KMS-11 (cell line): ENCODE measurements at regions not wholly inside any gene's neighbourhood (a gene's known extent, or its start where the extent isn't known, plus 50 kb on each side); places are given as distances from the start of the nearest gene placed in this dataset.

Experiments
- H2AFZ ChIP-seq: fragments of 200-600 bp; sonication (generic); 2 replicates; pipeline ENCODE4 v1.6.1; 2016; ENCODE audit warnings: antibody characterized with exemption, mixed run types, low read depth
- H3K27ac ChIP-seq: fragments of 200-600 bp; sonication (generic); 2 replicates; pipeline ENCODE4 v1.6.1; 2016; ENCODE audit warnings: mild to moderate bottlenecking, mixed run types
- H3K27me3 ChIP-seq: fragments of 200-600 bp; sonication (generic); 2 replicates; pipeline ENCODE4 v1.6.1; 2017; ENCODE audit warnings: mild to moderate bottlenecking, low read depth, mixed run types, moderate library complexity; ENCODE audit not compliant: insufficient read depth
- H3K36me3 ChIP-seq: fragments of 200-600 bp; sonication (generic); 2 replicates; pipeline ENCODE4 v1.6.1; 2017; ENCODE audit warnings: mild to moderate bottlenecking, mixed run types; ENCODE audit not compliant: insufficient read depth
- H3K4me1 ChIP-seq: fragments of 200-600 bp; sonication (generic); 2 replicates; pipeline ENCODE4 v1.6.1; 2016; ENCODE audit warnings: mild to moderate bottlenecking, low read depth, mixed run types; ENCODE audit not compliant: poor library complexity, severe bottlenecking
- H3K4me2 ChIP-seq: fragments of 200-600 bp; sonication (generic); 2 replicates; pipeline ENCODE4 v1.7.0; 2016; ENCODE audit warnings: mild to moderate bottlenecking, mixed run types
- H3K4me3 ChIP-seq: fragments of 200-600 bp; sonication (generic); IDR thresholded peaks from 2 replicates; pipeline ENCODE4 v1.6.1; 2017; ENCODE audit warnings: low read depth, low read length, mixed read lengths; ENCODE audit not compliant: insufficient read depth
- H3K79me2 ChIP-seq: fragments of 200-600 bp; sonication (generic); 2 replicates; pipeline ENCODE4 v1.6.1; 2016; ENCODE audit warnings: low read depth, mixed run types; ENCODE audit not compliant: insufficient read depth
- H3K9ac ChIP-seq: fragments of 200-600 bp; sonication (generic); 2 replicates; pipeline ENCODE4 v1.6.1; 2016; ENCODE audit warnings: mild to moderate bottlenecking, mixed run types
- H4K20me1 ChIP-seq: fragments of 200-600 bp; sonication (generic); 2 replicates; pipeline ENCODE4 v1.6.1; 2016; ENCODE audit warnings: mild to moderate bottlenecking, mixed run types; ENCODE audit not compliant: insufficient read depth
- CTCF ChIP-seq: fragments of 200-600 bp; sonication (generic); conservative IDR thresholded peaks from 2 replicates; pipeline ENCODE4 v1.6.1; 2017; ENCODE audit warnings: low read depth, mild to moderate bottlenecking, antibody characterized with exemption, low read length, moderate library complexity, mixed read lengths

DNA sequence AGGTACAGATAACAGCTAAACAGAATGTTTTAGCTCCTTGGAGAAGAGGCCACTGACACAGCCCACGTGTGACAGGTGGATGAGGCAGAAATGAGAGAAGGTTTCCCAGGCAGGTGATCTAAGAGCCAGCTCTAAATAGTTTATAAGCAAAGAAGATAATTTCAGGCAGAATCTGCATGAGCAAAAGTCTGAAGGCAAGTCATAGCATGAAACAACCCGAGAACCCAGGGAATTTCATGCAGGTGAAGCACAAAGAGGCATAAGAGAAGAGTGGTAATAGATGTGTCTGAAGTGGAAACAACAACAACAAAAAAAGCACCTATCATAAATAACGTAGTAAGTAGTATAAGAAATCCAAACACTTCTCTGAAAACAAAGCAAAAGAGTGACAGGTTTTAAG lies 275.8 kb upstream of the CPEB2 start:
- peak overlapping the region; percentile 11; the same call in 1 of the 2 replicates for H3K4me2 ChIP-seq
- H3K27me3 ChIP-seq: no peaks in the 10 kb centered on the region
- H3K4me1 ChIP-seq: peaks cover 15% of the 10 kb centered on the region
- peak overlapping the region; percentile 2; the same call in 1 of the 2 replicates for H3K9ac ChIP-seq
- peak overlapping the region; percentile 62; the same call in 1 of the 2 replicates for H3K27ac ChIP-seq
- no peaks in the 10 kb centered on the region for H4K20me1 ChIP-seq
- H3K36me3 ChIP-seq: no peaks in the 10 kb centered on the region
- H2AFZ ChIP-seq: peak overlapping the region; percentile 19; the same call in 1 of the 2 replicates
- H3K79me2 ChIP-seq: no peaks in the 10 kb centered on the region
- no peak overlapping the region for H3K4me3 ChIP-seq
- no peak for TF ChIP-seq CTCF

GRCh38 chr4:14726877-14727361 lies 275.4 kb upstream of the CPEB2 start:
- no peaks in the 10 kb centered on the region for H3K36me3 ChIP-seq
- H4K20me1 ChIP-seq: no peaks in the 10 kb centered on the region
- H3K4me3 ChIP-seq: no peak overlapping the region
- peak overlapping the region; percentile 19; the same call in 1 of the 2 replicates for H2AFZ ChIP-seq
- H3K27me3 ChIP-seq: no peaks in the 10 kb centered on the region
- peaks cover 15% of the 10 kb centered on the region for H3K4me1 ChIP-seq
- peak overlapping the region; percentile 62; the same call in 1 of the 2 replicates for H3K27ac ChIP-seq
- no peaks in the 10 kb centered on the region for H3K79me2 ChIP-seq
- peak overlapping the region; percentile 11; the same call in 1 of the 2 replicates for H3K4me2 ChIP-seq
- no peak for TF ChIP-seq CTCF
- H3K9ac ChIP-seq: peak overlapping the region; percentile 2; the same call in 1 of the 2 replicates

GRCh38 chr4:14729282-14730000 lies 272.8 kb upstream of the CPEB2 start:
- H4K20me1 ChIP-seq: no peaks in the 10 kb centered on the region
- no peaks in the 10 kb centered on the region for H3K79me2 ChIP-seq
- H3K4me1 ChIP-seq: peaks cover 15% of the 10 kb centered on the region
- no peak for TF ChIP-seq CTCF
- H3K4me3 ChIP-seq: no peak overlapping the region
- no peak overlapping the region for H3K9ac ChIP-seq
- H3K4me2 ChIP-seq: no peak overlapping the region
- H3K27me3 ChIP-seq: no peaks in the 10 kb centered on the region
- H2AFZ ChIP-seq: no peak overlapping the region
- H3K27ac ChIP-seq: no peak overlapping the region
- no peaks in the 10 kb centered on the region for H3K36me3 ChIP-seq

- no peaks in the 10 kb centered on the region for H3K27me3 ChIP-seq
- H2AFZ ChIP-seq: no peak overlapping the region
- H3K4me1 ChIP-seq: no peaks in the 10 kb centered on the region
- no peak overlapping the region for H3K9ac ChIP-seq
- H3K36me3 ChIP-seq: no peaks in the 10 kb centered on the region
- no peaks in the 10 kb centered on the region for H3K79me2 ChIP-seq
- no peak overlapping the region for H3K4me3 ChIP-seq
- TF ChIP-seq CTCF: no peak
- no peaks in the 10 kb centered on the region for H4K20me1 ChIP-seq
- H3K4me2 ChIP-seq: no peak overlapping the region
- H3K27ac ChIP-seq: no peak overlapping the region
These were observed 260.2 kb upstream of the CPEB2 start for GRCh38 chr4:14742054-14742453.
